Activated T-helper 2 cell treated with anti-CD3 and anti-CD28 coated beads, Interferon-gamma antibody, Interleukin-2, Interleukin-4, amounts not matched to agents 10 μg/mL and 5 μg/mL and 100 μg/mL, durations not matched to agents 14 hours and 24 hours and 36 hours (primary cell): ENCODE measurements at regions not wholly inside any gene's neighbourhood (a gene's known extent, or its start where the extent isn't known, plus 50 kb on each side); places are given as distances from the start of the nearest gene placed in this dataset.

Experiments
- DNase-seq: peaks from one replicate; pipeline ENCODE4 v3.0.0; 2021; ENCODE audit warnings: low spot score
- H3K27ac Mint-ChIP-seq: one replicate; pipeline ENCODE4 v1.8.0; 2021; ENCODE audit warnings: mixed read lengths
- H3K27me3 Mint-ChIP-seq: one replicate; pipeline ENCODE4 v1.8.0; 2021; ENCODE audit warnings: low read depth, mixed read lengths
- H3K36me3 Mint-ChIP-seq: one replicate; pipeline ENCODE4 v1.8.0; 2021; ENCODE audit warnings: low read depth, mixed read lengths
- H3K4me1 Mint-ChIP-seq: one replicate; pipeline ENCODE4 v1.8.0; 2021; ENCODE audit warnings: low read depth, mixed read lengths
- H3K4me3 Mint-ChIP-seq: one replicate; pipeline ENCODE4 v1.8.0; 2021; ENCODE audit warnings: low read depth, mild to moderate bottlenecking, moderate library complexity, mixed read lengths
- H3K9me3 Mint-ChIP-seq: one replicate; pipeline ENCODE4 v1.8.0; 2021; ENCODE audit warnings: mixed read lengths
- intact Hi-C: fragments of 100-400 bp; cut with micrococcal nuclease; formaldehyde crosslinking; loops from one replicate; pipeline ENCODE4 v1.15.1; 2023

- Mint-ChIP-seq H3K27ac (no peak overlapping the region), H3K4me3 (no peak overlapping the region)
These were observed 347.3 kb downstream of the MFSD1 start for GRCh38 chr3:159149131-159149530.

GRCh38 chr3:159149633-159150032 lies 347.8 kb downstream of the MFSD1 start:
- Mint-ChIP-seq H3K9me3 (no peaks in the 10 kb centered on the region), H3K4me3 (no peak overlapping the region), H3K27me3 (no peaks in the 10 kb centered on the region), H3K27ac (no peak overlapping the region), H3K36me3 (no peaks in the 10 kb centered on the region), H3K4me1 (no peaks in the 10 kb centered on the region)
- DNase-seq: no peak
- intact Hi-C loops: no loop called here

More at GRCh38 chr3:159149131-159149530, 347.3 kb downstream of the MFSD1 start:
- H3K27me3 Mint-ChIP-seq: no peaks in the 10 kb centered on the region
- no peak for DNase-seq
- H3K4me1 Mint-ChIP-seq: no peaks in the 10 kb centered on the region
- no peaks in the 10 kb centered on the region for H3K36me3 Mint-ChIP-seq
- H3K9me3 Mint-ChIP-seq: no peaks in the 10 kb centered on the region
- intact Hi-C loops: no loop called here

- Mint-ChIP-seq H3K4me3 (no peak overlapping the region), H3K27ac (no peak overlapping the region), H3K27me3 (no peaks in the 10 kb centered on the region), H3K4me1 (no peaks in the 10 kb centered on the region), H3K9me3 (no peaks in the 10 kb centered on the region), H3K36me3 (no peaks in the 10 kb centered on the region)
- intact Hi-C loops: no loop called here
- DNase-seq: no peak
These were observed 348.3 kb downstream of the MFSD1 start for GRCh38 chr3:159150180-159150579.

- H3K27me3 Mint-ChIP-seq: no peaks in the 10 kb centered on the region
- DNase-seq: no peak
- no peak overlapping the region for H3K4me3 Mint-ChIP-seq
- no peaks in the 10 kb centered on the region for H3K36me3 Mint-ChIP-seq
- H3K27ac Mint-ChIP-seq: no peak overlapping the region
- intact Hi-C loops: no loop called here
- H3K9me3 Mint-ChIP-seq: no peaks in the 10 kb centered on the region
- no peaks in the 10 kb centered on the region for H3K4me1 Mint-ChIP-seq
These were observed 349.3 kb downstream of the MFSD1 start for GRCh38 chr3:159151130-159151529.

- Mint-ChIP-seq H3K27ac (no peak overlapping the region), H3K4me3 (no peak overlapping the region), H3K9me3 (no peaks in the 10 kb centered on the region), H3K36me3 (no peaks in the 10 kb centered on the region), H3K4me1 (no peaks in the 10 kb centered on the region), H3K27me3 (no peaks in the 10 kb centered on the region)
- intact Hi-C loops: no loop called here
- no peak for DNase-seq
These were observed 355.4 kb downstream of the MFSD1 start for GRCh38 chr3:159157275-159157674.

- intact Hi-C loops: no loop called here
- Mint-ChIP-seq H3K27me3 (no peaks in the 10 kb centered on the region), H3K9me3 (no peaks in the 10 kb centered on the region), H3K27ac (no peak overlapping the region), H3K4me1 (no peaks in the 10 kb centered on the region), H3K36me3 (no peaks in the 10 kb centered on the region), H3K4me3 (no peak overlapping the region)
- DNase-seq: no peak
These were observed 356.4 kb downstream of the MFSD1 start for GRCh38 chr3:159158213-159158612.

- H3K4me3 Mint-ChIP-seq: no peak overlapping the region
- DNase-seq: no peak
- H3K27ac Mint-ChIP-seq: no peak overlapping the region
- no peaks in the 10 kb centered on the region for H3K27me3 Mint-ChIP-seq
- H3K36me3 Mint-ChIP-seq: no peaks in the 10 kb centered on the region
- intact Hi-C loops: no loop called here
- no peaks in the 10 kb centered on the region for H3K4me1 Mint-ChIP-seq
- H3K9me3 Mint-ChIP-seq: no peaks in the 10 kb centered on the region
These were observed 356.9 kb downstream of the MFSD1 start for GRCh38 chr3:159158801-159159200.

- Mint-ChIP-seq H3K27me3 (no peaks in the 10 kb centered on the region), H3K9me3 (no peaks in the 10 kb centered on the region), H3K4me1 (no peaks in the 10 kb centered on the region), H3K4me3 (no peak overlapping the region), H3K27ac (no peak overlapping the region), H3K36me3 (no peaks in the 10 kb centered on the region)
- no peak for DNase-seq
- intact Hi-C loops: no loop called here
These were observed 357.7 kb downstream of the MFSD1 start for GRCh38 chr3:159159546-159159945.

- no peaks in the 10 kb centered on the region for H3K27me3 Mint-ChIP-seq
- no peaks in the 10 kb centered on the region for H3K4me1 Mint-ChIP-seq
- H3K9me3 Mint-ChIP-seq: no peaks in the 10 kb centered on the region
- intact Hi-C loops: no loop called here
- no peak for DNase-seq
- no peak overlapping the region for H3K27ac Mint-ChIP-seq
- no peaks in the 10 kb centered on the region for H3K36me3 Mint-ChIP-seq
- no peak overlapping the region for H3K4me3 Mint-ChIP-seq
These were observed 361.8 kb downstream of the MFSD1 start for GRCh38 chr3:159163656-159164055.

GRCh38 chr3:159165961-159166360 lies 364.1 kb downstream of the MFSD1 start:
- H3K4me1 Mint-ChIP-seq: no peaks in the 10 kb centered on the region
- H3K36me3 Mint-ChIP-seq: no peaks in the 10 kb centered on the region
- H3K9me3 Mint-ChIP-seq: no peaks in the 10 kb centered on the region
- no peak overlapping the region for H3K4me3 Mint-ChIP-seq
- DNase-seq: no peak
- H3K27me3 Mint-ChIP-seq: no peaks in the 10 kb centered on the region
- intact Hi-C loops: no loop called here
- H3K27ac Mint-ChIP-seq: no peak overlapping the region

GRCh38 chr3:159166899-159167586 lies 365.2 kb downstream of the MFSD1 start:
- H3K27ac Mint-ChIP-seq: no peak overlapping the region
- H3K4me3 Mint-ChIP-seq: no peak overlapping the region
- no peak for DNase-seq
- H3K36me3 Mint-ChIP-seq: no peaks in the 10 kb centered on the region
- no peaks in the 10 kb centered on the region for H3K9me3 Mint-ChIP-seq
- no peaks in the 10 kb centered on the region for H3K27me3 Mint-ChIP-seq
- intact Hi-C loops: no loop called here
- no peaks in the 10 kb centered on the region for H3K4me1 Mint-ChIP-seq

GRCh38 chr3:159168788-159169187 lies 366.9 kb downstream of the MFSD1 start:
- intact Hi-C loops: no loop called here
- Mint-ChIP-seq H3K4me3 (no peak overlapping the region), H3K9me3 (no peaks in the 10 kb centered on the region), H3K27me3 (no peaks in the 10 kb centered on the region), H3K36me3 (no peaks in the 10 kb centered on the region), H3K4me1 (no peaks in the 10 kb centered on the region), H3K27ac (no peak overlapping the region)
- no peak for DNase-seq

- Mint-ChIP-seq H3K27me3 (no peaks in the 10 kb centered on the region), H3K9me3 (no peaks in the 10 kb centered on the region), H3K27ac (no peak overlapping the region), H3K4me3 (no peak overlapping the region), H3K4me1 (no peaks in the 10 kb centered on the region), H3K36me3 (no peaks in the 10 kb centered on the region)
- intact Hi-C loops: no loop called here
- DNase-seq: no peak
These were observed 368.0 kb downstream of the MFSD1 start for GRCh38 chr3:159169828-159170227.
